Omental fat pad (tissue), 3 donors: ENCODE measurements at regions not wholly inside any gene's neighbourhood (a gene's known extent, or its start where the extent isn't known, plus 50 kb on each side); places are given as distances from the start of the nearest gene placed in this dataset.

Experiments used
- ATAC-seq: fragments of 150-250 bp; one replicate; pipeline ENCODE4 v1.9.1; 2016; ENCODE audit warnings: mild to moderate bottlenecking, moderate library complexity; ENCODE audit not compliant: low FRiP score
- DNase-seq: peaks from one replicate; pipeline ENCODE4 v3.0.0-alpha.2; 2019; ENCODE audit warnings: low spot score
- TF ChIP-seq, protein P1 (sequence below), 3 donors: fragments of 450-650 bp; IDR thresholded peaks; one replicate each; pipeline ENCODE4 v1.5.1; 2016 to 2017; ENCODE audit warnings: antibody characterized with exemption in 3 of 3, mild to moderate bottlenecking in 3 of 3, moderate library complexity in 2 of 3

DNA sequence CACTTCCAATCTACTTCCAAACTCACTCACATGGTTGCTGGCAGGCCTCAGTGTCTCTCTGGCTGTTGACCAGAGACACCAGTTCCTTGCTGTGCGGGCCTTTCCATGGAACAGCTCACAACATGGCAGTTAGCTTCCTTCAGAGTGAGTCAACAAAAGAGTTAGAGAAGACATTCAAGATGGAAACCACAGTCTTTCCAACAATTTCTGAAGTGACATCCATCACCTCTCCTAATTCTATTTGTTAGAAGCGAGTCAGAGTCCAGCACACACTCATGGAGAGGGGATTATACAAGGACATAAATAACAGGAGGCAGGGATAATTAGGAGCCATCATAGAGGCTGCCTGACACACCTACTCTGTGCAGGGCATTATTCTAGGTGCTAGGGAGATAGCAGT, 62.5 kb upstream of the TMEM164 start:
- ATAC-seq (no peak), DNase-seq (no peak)
- TF ChIP-seq, protein P1, sequence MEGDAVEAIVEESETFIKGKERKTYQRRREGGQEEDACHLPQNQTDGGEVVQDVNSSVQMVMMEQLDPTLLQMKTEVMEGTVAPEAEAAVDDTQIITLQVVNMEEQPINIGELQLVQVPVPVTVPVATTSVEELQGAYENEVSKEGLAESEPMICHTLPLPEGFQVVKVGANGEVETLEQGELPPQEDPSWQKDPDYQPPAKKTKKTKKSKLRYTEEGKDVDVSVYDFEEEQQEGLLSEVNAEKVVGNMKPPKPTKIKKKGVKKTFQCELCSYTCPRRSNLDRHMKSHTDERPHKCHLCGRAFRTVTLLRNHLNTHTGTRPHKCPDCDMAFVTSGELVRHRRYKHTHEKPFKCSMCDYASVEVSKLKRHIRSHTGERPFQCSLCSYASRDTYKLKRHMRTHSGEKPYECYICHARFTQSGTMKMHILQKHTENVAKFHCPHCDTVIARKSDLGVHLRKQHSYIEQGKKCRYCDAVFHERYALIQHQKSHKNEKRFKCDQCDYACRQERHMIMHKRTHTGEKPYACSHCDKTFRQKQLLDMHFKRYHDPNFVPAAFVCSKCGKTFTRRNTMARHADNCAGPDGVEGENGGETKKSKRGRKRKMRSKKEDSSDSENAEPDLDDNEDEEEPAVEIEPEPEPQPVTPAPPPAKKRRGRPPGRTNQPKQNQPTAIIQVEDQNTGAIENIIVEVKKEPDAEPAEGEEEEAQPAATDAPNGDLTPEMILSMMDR (IDR thresholded peaks at IDR 0.05) = no peak

DNA sequence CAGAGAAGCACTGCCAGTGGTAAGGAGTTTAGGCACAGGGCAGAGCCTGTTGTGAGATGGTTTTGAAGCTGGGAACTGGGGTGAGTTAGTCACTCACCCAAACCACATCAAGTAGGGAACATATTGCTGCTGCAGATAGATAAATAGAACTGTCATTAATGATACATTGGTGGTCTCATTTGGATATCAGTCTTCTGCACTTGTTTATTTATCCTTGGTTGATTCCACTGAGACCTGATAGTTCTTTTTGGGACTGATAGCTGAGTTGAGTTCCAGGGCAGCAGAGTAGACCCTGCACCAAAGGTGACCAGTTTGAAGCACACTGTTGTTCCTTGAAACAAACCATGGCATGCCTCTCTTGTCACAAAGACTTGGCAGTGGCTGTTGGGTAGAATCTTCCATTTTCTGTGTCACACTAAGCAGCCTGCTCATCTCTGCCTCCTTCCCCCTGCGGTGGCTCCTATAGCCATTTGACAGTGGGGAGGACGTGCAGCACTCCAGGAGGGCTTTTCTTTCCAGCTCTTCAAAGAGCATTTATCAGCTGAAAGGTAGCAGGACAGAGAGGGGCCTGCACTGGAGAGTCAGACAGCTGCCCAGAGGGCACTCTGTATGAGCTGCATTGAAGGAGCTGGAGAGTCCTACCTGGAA, 59.7 kb upstream of the TMEM164 start:
- TF ChIP-seq, protein P1 (IDR thresholded peaks at IDR 0.05) = no peak
- ATAC-seq (no peak), DNase-seq (no peak)

DNA sequence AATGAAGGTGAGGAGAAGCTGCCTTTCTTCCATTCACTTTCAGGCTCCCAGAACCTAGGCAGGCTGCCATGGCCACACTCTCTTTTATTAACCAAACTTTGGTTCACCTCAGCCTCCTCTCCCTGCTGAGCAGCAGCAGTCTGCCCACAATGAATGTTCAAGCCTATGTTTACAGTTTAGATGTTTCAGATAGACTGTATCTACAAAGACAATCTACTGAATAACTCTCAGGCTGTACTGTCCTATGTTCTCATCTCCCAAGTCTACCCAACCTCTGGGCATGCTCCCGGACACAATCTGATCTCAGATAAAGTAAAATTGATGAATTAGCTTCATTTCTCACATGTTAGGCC, 59.2 kb upstream of the TMEM164 start:
- ATAC-seq (no peak), DNase-seq (no peak)
- TF ChIP-seq, protein P1 (IDR thresholded peaks at IDR 0.05) = no peak

DNA sequence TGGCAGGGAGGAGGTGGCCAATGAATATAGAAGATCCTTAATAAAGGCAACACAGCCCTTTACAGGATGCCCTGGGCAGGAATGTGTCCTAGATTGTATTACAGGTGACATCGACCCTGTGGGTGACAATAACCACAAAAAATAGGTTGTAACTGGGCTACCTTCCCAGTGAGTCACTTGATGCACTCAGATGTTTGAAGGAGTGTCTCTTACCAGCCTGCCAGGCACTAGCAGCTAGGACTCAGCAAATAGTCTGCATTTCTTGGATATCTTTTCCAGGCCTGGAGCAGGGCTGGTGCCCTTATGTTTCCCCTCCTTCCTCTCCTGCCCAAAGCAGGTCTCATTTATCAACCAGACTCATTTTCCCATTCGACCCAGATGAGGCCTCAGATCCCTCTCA, 50.9 kb upstream of the TMEM164 start:
- ATAC-seq (no peak), DNase-seq (no peak)
- TF ChIP-seq, protein P1 (IDR thresholded peaks at IDR 0.05) = no peak

DNA sequence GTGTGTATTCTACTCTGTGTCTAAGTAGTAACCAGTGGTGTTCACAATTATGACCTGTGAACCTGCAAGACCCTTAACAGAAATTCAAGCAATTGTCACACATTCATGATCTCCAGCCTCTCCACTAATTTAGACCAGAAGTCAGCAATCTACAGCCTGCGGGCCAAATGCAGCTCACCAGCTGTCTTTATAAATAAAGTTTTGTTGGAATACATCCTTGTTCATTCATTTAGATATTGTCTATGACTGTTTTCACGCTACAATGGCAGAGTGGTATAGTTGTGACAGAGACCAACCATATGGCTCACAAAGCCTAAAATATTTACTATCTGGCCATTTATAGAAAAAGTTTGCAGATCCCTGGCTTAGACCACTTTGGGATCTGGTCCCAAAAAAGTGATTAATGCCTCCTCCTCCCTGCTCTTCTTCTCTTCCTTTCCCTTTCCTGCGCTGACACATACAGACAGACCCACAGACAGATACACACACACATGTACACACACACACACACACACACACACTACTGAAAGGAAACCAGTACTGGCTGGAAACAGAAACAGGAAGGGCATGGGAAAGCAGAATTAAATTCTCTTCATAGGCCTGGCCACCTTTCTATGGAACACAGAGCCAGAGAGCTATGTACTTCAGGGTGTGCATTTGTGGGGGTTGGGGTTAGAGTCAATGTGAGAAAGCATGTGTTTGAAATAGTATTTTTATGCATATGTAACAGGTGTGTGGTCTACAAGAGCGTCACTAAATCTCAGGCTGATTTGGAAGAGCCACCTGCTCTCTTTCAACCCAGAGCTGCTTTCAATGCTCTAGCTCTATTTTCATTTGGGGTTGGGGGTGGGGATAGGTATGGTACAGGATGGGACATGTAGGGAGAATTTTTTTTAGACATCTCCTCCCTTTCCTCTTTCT, 49.7 kb upstream of the TMEM164 start:
- no peak for ATAC-seq
- no peak for DNase-seq
- TF ChIP-seq, protein P1 (IDR thresholded peaks at IDR 0.05) = no peak
